ENCODE measurements at regions not wholly inside any gene's neighbourhood (a gene's known extent, or its start where the extent isn't known, plus 50 kb on each side); places are given as distances from the start of the nearest gene placed in this dataset.

DNA sequence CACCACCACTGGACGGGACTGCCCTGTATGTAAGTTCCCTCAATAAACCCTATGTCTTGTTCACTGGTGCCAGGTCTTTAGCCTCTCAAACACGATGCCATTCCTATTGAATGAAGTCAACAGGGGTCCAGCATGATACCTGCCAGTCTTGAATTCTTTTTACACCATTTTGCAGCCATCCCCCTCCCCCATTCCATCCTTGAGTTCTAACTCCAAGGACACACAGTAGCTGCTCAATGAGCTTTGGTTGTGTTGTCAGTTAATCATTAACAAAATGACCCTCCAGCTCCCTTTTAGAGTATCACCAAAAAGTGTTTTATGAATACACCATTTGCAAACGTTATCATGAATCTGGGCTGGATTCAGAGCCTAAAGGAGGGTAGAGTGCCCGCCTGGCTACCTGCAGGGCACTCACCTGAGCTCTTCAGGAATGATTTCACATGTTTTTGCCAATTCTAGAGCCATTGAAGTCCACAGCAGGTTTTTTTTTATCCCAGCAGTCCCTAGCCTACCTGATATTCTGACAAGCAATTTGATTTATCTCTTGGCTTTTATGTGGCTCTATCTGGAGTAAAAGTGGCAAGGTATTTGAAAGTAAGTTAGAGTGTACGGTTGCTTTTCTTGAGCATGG, 271.8 kb downstream of the SMARCA2 start:
- TF ChIP-seq ZNF274 (IDR thresholded peaks at IDR 0.05; ENCODE audit: low read depth, low read length) (no peak), YY1 (IDR thresholded peaks at IDR 0.05; ENCODE audit: insufficient read depth, insufficient read length) (no peak)

Measured in NT2/D1 (cell line).